ENCODE measurements at regions not wholly inside any gene's neighbourhood (a gene's known extent, or its start where the extent isn't known, plus 50 kb on each side); places are given as distances from the start of the nearest gene placed in this dataset.
"Not testable (repeated sequence)": the region's sequence is repeated elsewhere in the genome, so short reads cannot be mapped to it uniquely, and the experiment has no call there.

DNA sequence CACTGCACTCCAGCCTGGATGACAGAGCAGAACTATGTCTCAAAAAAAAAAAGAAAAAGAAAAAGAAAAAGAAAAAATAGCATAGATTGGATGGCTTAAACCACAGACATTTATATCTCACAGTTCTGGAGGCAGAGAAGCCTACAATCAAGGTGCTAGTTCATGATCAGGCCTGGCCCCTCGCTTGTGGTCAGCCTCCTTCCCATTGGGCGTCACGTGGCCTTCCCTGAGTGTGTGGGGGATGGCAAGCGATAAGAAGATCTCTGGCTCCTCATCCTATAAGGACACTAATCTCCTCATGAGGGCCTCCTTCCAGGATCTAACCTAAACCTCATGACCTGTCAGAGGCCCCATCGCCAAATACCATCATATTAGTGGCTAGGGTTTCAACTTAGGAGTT is 320.2 kb upstream of the SPATA31A3 start:
- H3K4me1 ChIP-seq; DNase-seq; H3K27me3 ChIP-seq; H3K36me3 ChIP-seq; H3K27ac ChIP-seq; H3K9me3 ChIP-seq; ATAC-seq; intact Hi-C loops (cut with DNase I); H3K4me3 ChIP-seq: not testable (repeated sequence)

DNA sequence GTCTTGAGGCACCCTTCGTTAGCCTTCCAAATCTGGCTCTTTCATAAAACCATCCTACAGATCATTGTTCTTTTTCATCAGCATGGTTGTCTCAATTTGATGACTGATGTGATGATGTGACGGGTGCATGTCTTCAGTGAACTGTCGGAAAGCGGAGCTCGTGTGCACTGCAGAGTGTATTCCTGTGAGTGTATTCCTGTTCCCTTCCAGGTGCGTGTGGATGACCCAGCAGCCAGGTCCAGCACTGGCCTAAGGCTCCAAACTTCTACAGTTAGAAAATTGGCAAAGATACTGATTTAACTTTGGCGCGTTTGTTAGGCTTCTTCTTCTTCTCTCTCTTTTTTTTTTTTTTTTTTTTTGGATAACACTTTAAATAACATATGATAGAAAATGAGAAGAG is 314.8 kb upstream of the SPATA31A3 start:
- H3K4me1 ChIP-seq; intact Hi-C loops (cut with DNase I); ATAC-seq; DNase-seq; H3K27me3 ChIP-seq; H3K27ac ChIP-seq; H3K9me3 ChIP-seq; H3K36me3 ChIP-seq; H3K4me3 ChIP-seq: not testable (repeated sequence)

DNA sequence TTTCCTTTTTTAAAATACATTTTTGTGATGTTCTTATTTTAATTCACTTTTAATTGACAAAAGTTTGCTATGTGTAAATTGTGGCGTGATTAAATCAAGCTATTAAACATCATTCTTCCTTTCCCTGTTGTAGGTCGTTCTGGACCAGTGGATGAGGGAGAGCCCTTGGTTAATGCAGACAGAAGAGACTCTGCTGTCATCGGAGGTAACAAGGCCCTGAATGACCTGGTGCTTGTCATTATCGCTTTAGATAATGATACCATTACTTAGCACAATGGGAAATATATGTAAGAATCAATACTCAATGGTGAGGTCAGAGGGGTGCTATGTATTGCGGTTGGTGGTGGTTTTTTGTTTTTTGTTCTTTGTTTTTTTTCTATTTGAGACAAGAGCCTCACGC is 296.4 kb upstream of the SPATA31A3 start:
- H3K27me3 ChIP-seq; H3K9me3 ChIP-seq; intact Hi-C loops (cut with DNase I); ATAC-seq; H3K36me3 ChIP-seq; H3K4me3 ChIP-seq; DNase-seq; H3K4me1 ChIP-seq; H3K27ac ChIP-seq: not testable (repeated sequence)

DNA sequence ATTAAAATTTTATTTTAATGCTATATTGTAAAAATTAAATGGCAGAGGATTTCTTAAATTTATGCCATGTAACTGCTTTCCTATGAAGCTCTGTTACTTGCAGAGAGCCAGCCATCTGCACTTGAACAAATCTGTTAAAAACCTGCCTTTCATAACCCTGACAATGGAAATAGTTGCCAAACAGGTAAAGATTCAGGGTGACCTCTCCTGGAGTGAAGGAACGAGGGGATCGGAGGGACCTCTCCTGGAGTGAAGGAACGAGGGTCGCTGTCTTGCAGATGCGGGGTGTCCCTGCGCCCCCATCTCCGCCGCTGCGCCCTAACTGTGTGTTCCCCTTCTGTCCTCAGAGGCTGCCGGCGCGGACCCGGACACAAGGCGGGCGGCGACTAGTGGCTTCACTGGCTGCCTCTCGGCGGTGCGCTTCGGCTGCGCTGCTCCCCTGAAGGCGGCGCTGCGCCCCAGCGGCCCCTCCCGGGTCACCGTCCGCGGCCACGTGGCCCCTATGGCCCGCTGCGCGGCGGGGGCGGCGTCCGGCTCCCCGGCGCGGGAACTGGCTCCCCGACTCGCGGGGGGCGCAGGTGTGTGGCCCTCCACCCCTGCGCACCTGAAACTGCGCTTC is 295.9 kb upstream of the SPATA31A3 start:
- H3K36me3 ChIP-seq; H3K9me3 ChIP-seq; H3K27me3 ChIP-seq; DNase-seq; H3K4me1 ChIP-seq; H3K27ac ChIP-seq; H3K4me3 ChIP-seq; intact Hi-C loops (cut with DNase I): not testable (repeated sequence)
- ATAC-seq: peak; percentile 67

DNA sequence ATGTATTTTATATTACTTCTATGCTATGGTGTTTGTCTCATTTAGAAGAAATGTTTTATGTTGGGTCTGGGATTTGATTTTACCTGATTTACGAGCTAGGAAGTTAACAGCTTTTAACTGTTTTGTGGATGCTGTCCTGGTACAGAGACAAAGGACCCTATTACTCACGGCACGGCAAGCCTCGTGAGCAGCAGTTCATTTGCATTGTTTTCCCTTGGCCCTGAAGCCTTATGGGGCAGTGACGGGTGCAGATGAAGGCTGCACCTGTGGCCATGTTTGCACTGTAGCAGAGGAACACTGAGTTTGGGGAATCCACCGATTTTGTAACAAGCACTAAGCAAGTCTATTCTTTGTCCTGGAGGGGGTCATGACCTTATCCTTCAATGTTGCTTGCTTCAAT is 291.9 kb upstream of the SPATA31A3 start:
- H3K36me3 ChIP-seq; H3K9me3 ChIP-seq; intact Hi-C loops (cut with DNase I); H3K27ac ChIP-seq; H3K4me1 ChIP-seq; H3K4me3 ChIP-seq; ATAC-seq; DNase-seq; H3K27me3 ChIP-seq: not testable (repeated sequence)

DNA sequence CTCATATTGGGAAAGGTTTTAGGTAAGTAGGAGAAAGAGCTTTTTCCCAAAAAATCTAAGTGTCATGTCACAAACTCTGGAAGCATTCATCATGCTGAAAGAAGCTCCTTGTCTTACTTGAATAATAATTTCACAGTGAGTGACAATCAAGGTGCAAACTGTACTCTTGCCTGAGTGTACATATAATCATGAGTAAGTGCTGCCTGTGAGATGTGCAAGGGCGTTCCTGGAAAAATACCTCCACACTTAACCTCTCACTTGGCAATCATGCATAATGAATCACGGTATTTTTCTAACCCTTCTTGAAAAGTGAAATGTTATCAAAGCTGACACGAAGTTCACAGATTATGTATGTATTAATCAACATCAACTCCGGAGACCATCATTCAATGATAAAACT is 289.2 kb upstream of the SPATA31A3 start:
- intact Hi-C loops (cut with DNase I); H3K27me3 ChIP-seq; DNase-seq: not testable (repeated sequence)

DNA sequence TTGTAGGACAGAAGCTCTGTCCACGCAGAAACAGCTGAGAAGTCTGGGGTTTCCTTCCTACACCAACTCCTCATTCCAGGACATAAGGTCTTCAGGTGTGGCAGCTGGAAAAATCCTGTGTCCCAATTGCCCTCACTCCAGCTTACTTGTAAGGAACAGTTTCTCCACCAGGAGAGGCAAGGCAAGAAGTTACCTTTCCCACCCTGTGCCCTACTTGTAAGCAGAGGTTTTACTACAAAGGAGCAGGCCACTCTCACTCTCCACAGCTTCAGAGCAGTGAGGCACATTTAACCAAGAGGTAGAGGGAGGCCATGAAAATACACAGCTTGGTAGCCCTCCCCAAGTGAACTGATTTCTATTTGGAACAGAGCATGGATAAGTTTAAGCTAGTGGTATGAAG is 277.3 kb upstream of the SPATA31A3 start:
- H3K4me3 ChIP-seq; H3K36me3 ChIP-seq; ATAC-seq; H3K4me1 ChIP-seq; intact Hi-C loops (cut with DNase I); H3K27me3 ChIP-seq; H3K27ac ChIP-seq; DNase-seq; H3K9me3 ChIP-seq: not testable (repeated sequence)

More for the DNA sequence above, 289.2 kb upstream of the SPATA31A3 start:
- H3K36me3 ChIP-seq, H3K4me3 ChIP-seq, H3K4me1 ChIP-seq, H3K27ac ChIP-seq, ATAC-seq, H3K9me3 ChIP-seq: not testable (repeated sequence)

DNA sequence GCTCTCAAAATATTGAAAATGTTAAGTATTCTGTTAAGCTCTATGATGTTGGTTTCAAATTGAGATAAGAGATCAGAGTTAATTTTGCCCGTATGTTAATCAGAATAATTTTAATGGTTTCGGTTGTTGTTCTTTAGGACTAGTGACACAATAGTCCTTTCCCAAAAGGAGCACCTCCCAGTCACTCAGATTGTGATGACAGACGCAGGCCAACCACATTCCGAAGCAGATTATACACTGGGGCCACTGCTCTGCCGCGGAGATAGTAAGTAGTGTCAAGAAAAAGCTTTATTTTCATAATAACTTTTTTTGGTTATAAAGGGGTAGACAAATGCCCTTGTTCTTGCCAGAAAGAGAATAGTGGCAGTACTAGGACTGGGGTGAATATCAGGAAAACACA is 265.5 kb upstream of the SPATA31A3 start:
- H3K9me3 ChIP-seq; H3K36me3 ChIP-seq; H3K4me1 ChIP-seq; H3K4me3 ChIP-seq; ATAC-seq; H3K27me3 ChIP-seq; intact Hi-C loops (cut with DNase I); H3K27ac ChIP-seq; DNase-seq: not testable (repeated sequence)

DNA sequence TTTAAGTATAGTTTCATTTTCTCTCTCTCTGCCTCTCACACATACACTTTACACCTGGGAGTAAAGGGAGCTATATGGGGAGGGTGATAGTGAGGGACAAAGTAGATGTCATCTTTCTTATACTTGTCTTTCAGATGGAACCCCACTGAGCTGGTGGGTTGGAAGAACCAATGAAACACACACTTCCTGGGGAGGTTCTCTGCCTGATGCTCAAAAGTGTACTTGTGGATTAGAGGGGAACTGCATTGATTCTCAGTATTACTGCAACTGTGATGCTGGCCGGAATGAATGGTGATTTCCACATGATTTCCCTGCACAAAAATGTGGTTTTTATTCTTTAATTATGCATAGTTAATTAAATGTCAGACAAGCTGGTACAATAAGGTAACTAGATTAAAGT is 256.6 kb upstream of the SPATA31A3 start:
- intact Hi-C loops (cut with DNase I); H3K4me3 ChIP-seq; H3K27me3 ChIP-seq; ATAC-seq; H3K36me3 ChIP-seq; H3K9me3 ChIP-seq; H3K4me1 ChIP-seq; H3K27ac ChIP-seq; DNase-seq: not testable (repeated sequence)

DNA sequence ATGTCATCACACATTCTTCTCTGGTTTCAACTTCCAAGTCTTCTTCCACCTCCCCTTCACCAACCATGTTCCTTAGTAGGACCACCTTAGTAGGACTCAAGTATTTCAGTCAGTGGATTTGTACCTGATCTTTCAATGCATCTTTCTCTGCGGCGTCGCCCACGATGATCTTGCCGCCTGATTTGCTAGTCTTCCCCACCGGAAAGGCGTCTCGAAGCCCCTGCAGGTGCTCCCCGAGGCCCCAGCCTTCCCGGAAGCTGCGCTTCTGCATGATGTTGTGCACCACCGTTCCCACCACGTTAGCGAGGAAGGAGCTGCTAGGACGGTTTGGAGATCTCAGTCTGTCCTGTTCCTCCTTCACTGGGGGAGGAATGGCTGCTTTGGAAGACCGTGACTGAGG is 219.7 kb upstream of the SPATA31A3 start:
- ATAC-seq; intact Hi-C loops (cut with DNase I); H3K27me3 ChIP-seq; DNase-seq; H3K36me3 ChIP-seq; H3K27ac ChIP-seq; H3K4me1 ChIP-seq; H3K9me3 ChIP-seq; H3K4me3 ChIP-seq: not testable (repeated sequence)

DNA sequence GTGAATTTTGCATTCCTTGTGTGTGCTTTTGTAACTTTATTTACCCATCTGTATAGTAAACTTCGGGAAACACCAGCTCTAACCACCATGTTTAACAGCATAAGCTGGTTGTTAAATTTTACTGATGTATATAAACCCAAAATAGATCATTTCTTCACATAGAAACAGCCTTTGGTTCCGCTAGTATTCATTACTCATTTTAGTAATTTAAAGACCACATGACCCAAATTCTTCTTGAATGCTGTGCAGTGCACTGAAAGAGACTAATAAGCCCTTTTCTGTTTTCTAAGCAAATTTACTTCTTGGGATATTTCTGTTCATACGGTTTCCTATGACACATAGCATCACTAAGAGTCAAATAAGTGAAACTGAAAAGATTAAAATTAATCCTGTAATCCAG is 218.5 kb upstream of the SPATA31A3 start:
- DNase-seq; H3K4me3 ChIP-seq; H3K27me3 ChIP-seq; ATAC-seq; H3K36me3 ChIP-seq; H3K9me3 ChIP-seq; H3K4me1 ChIP-seq; H3K27ac ChIP-seq; intact Hi-C loops (cut with DNase I): not testable (repeated sequence)

DNA sequence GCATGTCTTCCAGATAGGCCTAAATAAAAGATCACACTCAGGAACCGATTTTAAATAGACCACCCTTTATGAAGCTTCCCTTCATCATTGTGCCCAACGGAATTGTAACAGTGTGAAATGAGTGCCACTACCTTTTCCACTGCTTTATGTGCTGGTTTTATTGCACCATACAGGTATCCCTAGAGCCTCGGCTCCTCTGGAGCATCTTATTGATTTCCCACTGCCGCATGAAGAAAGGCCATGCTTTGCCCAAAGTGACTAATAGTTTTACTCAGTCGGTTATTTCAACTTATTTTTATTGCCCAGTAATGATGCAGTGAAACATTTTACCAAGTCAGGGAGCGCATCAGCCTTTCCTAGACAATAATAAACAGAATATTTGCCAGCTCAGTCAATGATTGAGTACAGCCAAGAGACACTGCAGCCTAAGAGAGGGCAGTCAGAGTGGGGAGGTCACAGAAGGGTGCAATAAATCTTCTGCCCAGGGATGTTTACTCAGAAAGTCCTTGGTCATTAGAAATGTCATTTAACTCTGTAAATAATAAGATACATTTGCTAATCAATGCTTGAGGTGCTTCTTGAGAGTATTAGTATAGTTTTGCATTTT is 216.6 kb upstream of the SPATA31A3 start:
- H3K9me3 ChIP-seq; H3K36me3 ChIP-seq; H3K27me3 ChIP-seq; H3K27ac ChIP-seq; intact Hi-C loops (cut with DNase I); ATAC-seq; H3K4me1 ChIP-seq; DNase-seq; H3K4me3 ChIP-seq: not testable (repeated sequence)

DNA sequence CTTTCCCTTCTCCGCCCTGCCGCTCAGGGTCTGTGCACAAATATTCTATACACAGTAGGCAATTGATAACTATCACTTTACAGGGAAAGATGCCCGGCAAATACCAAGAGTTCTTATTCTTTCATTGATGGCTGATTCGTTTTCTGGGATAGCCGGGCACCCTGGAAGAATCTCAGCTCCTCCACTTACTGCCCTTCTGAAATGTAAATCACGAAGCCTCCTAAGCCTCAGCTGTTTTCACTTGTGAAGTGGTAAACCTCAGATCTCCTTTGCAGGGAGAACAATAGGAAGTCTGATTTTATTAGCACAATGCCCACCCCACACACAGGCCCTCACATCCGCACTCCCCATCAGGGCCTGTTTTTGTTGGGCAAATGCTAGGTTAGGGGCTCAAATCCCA is 203.8 kb upstream of the SPATA31A3 start:
- intact Hi-C loops (cut with DNase I); H3K27me3 ChIP-seq; H3K27ac ChIP-seq; ATAC-seq; H3K4me1 ChIP-seq; H3K4me3 ChIP-seq; H3K9me3 ChIP-seq; H3K36me3 ChIP-seq; DNase-seq: not testable (repeated sequence)

DNA sequence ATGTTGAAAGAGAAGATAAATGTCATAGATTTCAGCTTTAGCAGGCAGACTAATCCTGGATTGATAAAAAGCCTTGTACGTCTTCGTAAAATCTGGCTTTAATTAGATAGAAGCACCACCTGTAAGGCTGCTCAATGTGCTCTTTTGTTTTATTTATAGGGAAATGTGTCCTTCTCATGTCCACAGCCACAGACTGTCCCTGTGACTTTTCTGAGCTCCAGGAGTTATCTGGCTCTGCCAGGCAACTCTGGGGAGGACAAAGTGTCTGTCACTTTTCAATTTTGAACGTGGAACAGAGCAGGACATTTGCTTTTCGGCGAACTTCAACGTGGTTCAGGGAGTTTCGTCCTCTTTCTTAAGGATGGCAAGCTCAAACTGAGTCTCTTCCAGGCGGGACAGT is 203.0 kb upstream of the SPATA31A3 start:
- H3K36me3 ChIP-seq; ATAC-seq; intact Hi-C loops (cut with DNase I); H3K27me3 ChIP-seq; H3K27ac ChIP-seq; H3K4me3 ChIP-seq; DNase-seq; H3K9me3 ChIP-seq; H3K4me1 ChIP-seq: not testable (repeated sequence)

DNA sequence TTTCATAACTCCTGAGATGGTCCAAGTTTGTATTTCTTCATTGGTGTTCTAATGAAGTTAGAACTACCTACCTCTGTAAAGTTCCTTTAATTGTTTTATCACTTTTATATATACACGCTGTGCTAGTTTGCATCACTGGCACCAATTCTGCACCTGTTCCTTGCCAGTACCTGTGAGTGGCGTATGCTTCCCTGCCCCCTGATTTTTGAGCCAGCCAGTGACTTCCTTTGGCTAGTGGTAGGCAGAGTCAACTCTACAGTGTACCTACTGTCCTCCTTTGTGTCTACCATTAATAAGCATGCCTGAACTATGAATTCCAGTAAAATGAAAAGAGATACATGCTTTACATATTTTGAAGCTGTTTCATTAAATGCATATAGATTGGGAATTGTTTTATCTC is 186.8 kb upstream of the SPATA31A3 start:
- H3K9me3 ChIP-seq; H3K36me3 ChIP-seq; DNase-seq; H3K27me3 ChIP-seq; H3K4me3 ChIP-seq; ATAC-seq; intact Hi-C loops (cut with DNase I); H3K4me1 ChIP-seq; H3K27ac ChIP-seq: not testable (repeated sequence)
